Smooth muscle cell (in vitro differentiated cells): ENCODE measurements at regions not wholly inside any gene's neighbourhood (a gene's known extent, or its start where the extent isn't known, plus 50 kb on each side); places are given as distances from the start of the nearest gene placed in this dataset.
"Not testable (repeated sequence)": the region's sequence is repeated elsewhere in the genome, so short reads cannot be mapped to it uniquely, and the experiment has no call there.

Experiments used
- DNase-seq: peaks from one replicate; lab custom pipeline; 2025; ENCODE audit not compliant: unreplicated experiment; lab: John Stamatoyannopoulos, UW
- H2AFZ ChIP-seq: fragments of 200-600 bp; sonication (generic); 2 replicates; pipeline ENCODE4 v1.6.0; 2016; ENCODE audit warnings: antibody characterized with exemption, low read depth, mild to moderate bottlenecking
- H3F3A ChIP-seq: fragments of 200-600 bp; sonication (generic); 2 replicates; pipeline ENCODE4 v1.6.0; 2017; ENCODE audit warnings: antibody characterized with exemption, low read depth
- H3K27ac ChIP-seq: fragments of 200-600 bp; sonication (generic); 2 replicates; pipeline ENCODE4 v1.5.1; 2016; ENCODE audit warnings: low read depth, mild to moderate bottlenecking
- H3K27me3 ChIP-seq: fragments of 200-600 bp; sonication (generic); 2 replicates; pipeline ENCODE4 v1.6.1; 2016; ENCODE audit warnings: low read depth, mild to moderate bottlenecking
- H3K36me3 ChIP-seq: fragments of 200-600 bp; sonication (generic); 2 replicates; pipeline ENCODE4 v1.5.1; 2016; ENCODE audit warnings: low read depth
- H3K4me1 ChIP-seq: fragments of 200-600 bp; sonication (generic); 2 replicates; pipeline ENCODE4 v1.5.1; 2016; ENCODE audit warnings: low read depth
- H3K4me2 ChIP-seq: fragments of 200-600 bp; sonication (generic); 2 replicates; pipeline ENCODE4 v1.6.0; 2016; ENCODE audit warnings: mild to moderate bottlenecking
- H3K4me3 ChIP-seq: fragments of 200-600 bp; sonication (generic); 2 replicates; pipeline ENCODE4 v1.5.1; 2016; ENCODE audit warnings: mild to moderate bottlenecking
- H3K79me2 ChIP-seq: fragments of 200-600 bp; sonication (generic); 2 replicates; pipeline ENCODE4 v1.6.0; 2016; ENCODE audit warnings: low read depth, mild to moderate bottlenecking
- H3K9ac ChIP-seq: fragments of 200-600 bp; sonication (generic); 2 replicates; pipeline ENCODE4 v1.6.0; 2016; ENCODE audit warnings: low read depth
- H3K9me3 ChIP-seq: fragments of 200-600 bp; sonication (generic); replicated peaks from 2 replicates; pipeline ENCODE4 v1.5.1; 2016; ENCODE audit warnings: low read depth
- H4K20me1 ChIP-seq: fragments of 200-600 bp; sonication (generic); 2 replicates; pipeline ENCODE4 v1.6.0; 2016; ENCODE audit warnings: low read depth
- CTCF ChIP-seq: fragments of 200-600 bp; sonication (generic); IDR thresholded peaks from 2 replicates; pipeline ENCODE4 v1.5.1; 2017; ENCODE audit warnings: borderline replicate concordance, mild to moderate bottlenecking, antibody characterized with exemption; ENCODE audit not compliant: insufficient read depth, poor library complexity, severe bottlenecking
- WGBS: methylation state at CpG from one replicate; pipeline ENCODE4 v1.1.7; 2016; ENCODE audit warnings: low lambda C conversion rate; 5-methylcytosine and 5-hydroxymethylcytosine counted together

- no peak overlapping the region for H3K4me3 ChIP-seq
- no peak for TF ChIP-seq CTCF
- no peak overlapping the region for H3K9ac ChIP-seq
- no peaks in the 10 kb centered on the region for H3K4me1 ChIP-seq
- no peak for DNase-seq
- no peaks in the 10 kb centered on the region for H3K79me2 ChIP-seq
- WGBS, result 95% methylated on average over 6 of the region's 6 CpGs
- H3K9me3 ChIP-seq, result no peaks in the 10 kb centered on the region
- no peak overlapping the region for H3K4me2 ChIP-seq
- H3F3A ChIP-seq, result no peaks in the 10 kb centered on the region
- no peaks in the 10 kb centered on the region for H3K36me3 ChIP-seq
- no peaks in the 10 kb centered on the region for H3K27me3 ChIP-seq
- H4K20me1 ChIP-seq, result no peaks in the 10 kb centered on the region
- H3K27ac ChIP-seq, result no peak overlapping the region
- H2AFZ ChIP-seq, result no peak overlapping the region
Measured at GRCh38 chr2:211204902-211205301, 648.5 kb downstream of the CPS1 start.

- Histone ChIP-seq H3K4me2 (no peak overlapping the region), H3K9me3 (no peaks in the 10 kb centered on the region), H2AFZ (no peak overlapping the region), H3K27me3 (no peaks in the 10 kb centered on the region), H3K4me3 (no peak overlapping the region), H4K20me1 (no peaks in the 10 kb centered on the region), H3K36me3 (no peaks in the 10 kb centered on the region), H3K9ac (no peak overlapping the region), H3K27ac (no peak overlapping the region), H3K4me1 (no peaks in the 10 kb centered on the region), H3F3A (no peaks in the 10 kb centered on the region), H3K79me2 (no peaks in the 10 kb centered on the region)
- 76% methylated on average over 1 of the region's 1 CpG for WGBS
- DNase-seq, result no peak
- no peak for TF ChIP-seq CTCF
Measured at GRCh38 chr2:211205358-211205757, 649.0 kb downstream of the CPS1 start.

- Histone ChIP-seq H3K36me3 (no peaks in the 10 kb centered on the region), H3F3A (no peaks in the 10 kb centered on the region), H3K4me3 (no peak overlapping the region), H3K9me3 (no peaks in the 10 kb centered on the region), H3K9ac (no peak overlapping the region), H4K20me1 (no peaks in the 10 kb centered on the region), H3K79me2 (no peaks in the 10 kb centered on the region), H2AFZ (no peak overlapping the region), H3K27me3 (no peaks in the 10 kb centered on the region), H3K4me2 (no peak overlapping the region), H3K4me1 (no peaks in the 10 kb centered on the region), H3K27ac (no peak overlapping the region)
- DNase-seq, result no peak
- no peak for TF ChIP-seq CTCF
Measured at GRCh38 chr2:211205836-211206235, 649.4 kb downstream of the CPS1 start.

GRCh38 chr2:211216221-211216620, 659.8 kb downstream of the CPS1 start:
- no peaks in the 10 kb centered on the region for H3K4me1 ChIP-seq
- no peak overlapping the region for H3K4me2 ChIP-seq
- no peaks in the 10 kb centered on the region for H3K36me3 ChIP-seq
- H2AFZ ChIP-seq, result no peak overlapping the region
- no peak for DNase-seq
- WGBS, result 38% methylated on average over 1 of the region's 1 CpG
- H3K9me3 ChIP-seq, result no peaks in the 10 kb centered on the region
- no peak overlapping the region for H3K9ac ChIP-seq
- H3K79me2 ChIP-seq, result no peaks in the 10 kb centered on the region
- H3K27me3 ChIP-seq, result no peaks in the 10 kb centered on the region
- H3K27ac ChIP-seq, result no peak overlapping the region
- H3F3A ChIP-seq, result no peaks in the 10 kb centered on the region
- TF ChIP-seq CTCF, result peak; percentile 46
- H3K4me3 ChIP-seq, result no peak overlapping the region
- no peaks in the 10 kb centered on the region for H4K20me1 ChIP-seq

GRCh38 chr2:211219548-211219947, 663.1 kb downstream of the CPS1 start:
- WGBS, result 93% methylated on average over 12 of the region's 15 CpGs

More at GRCh38 chr2:211219548-211219947, 663.1 kb downstream of the CPS1 start:
- not testable (repeated sequence) for H3K36me3 ChIP-seq, H4K20me1 ChIP-seq, H3K27ac ChIP-seq, DNase-seq, H3K79me2 ChIP-seq, H3K27me3 ChIP-seq, H3K4me2 ChIP-seq, H3K9me3 ChIP-seq, H3K9ac ChIP-seq, H3F3A ChIP-seq, H3K4me1 ChIP-seq, H3K4me3 ChIP-seq, H2AFZ ChIP-seq
